ENCODE measurements at regions not wholly inside any gene's neighbourhood (a gene's known extent, or its start where the extent isn't known, plus 50 kb on each side); places are given as distances from the start of the nearest gene placed in this dataset.

DNA sequence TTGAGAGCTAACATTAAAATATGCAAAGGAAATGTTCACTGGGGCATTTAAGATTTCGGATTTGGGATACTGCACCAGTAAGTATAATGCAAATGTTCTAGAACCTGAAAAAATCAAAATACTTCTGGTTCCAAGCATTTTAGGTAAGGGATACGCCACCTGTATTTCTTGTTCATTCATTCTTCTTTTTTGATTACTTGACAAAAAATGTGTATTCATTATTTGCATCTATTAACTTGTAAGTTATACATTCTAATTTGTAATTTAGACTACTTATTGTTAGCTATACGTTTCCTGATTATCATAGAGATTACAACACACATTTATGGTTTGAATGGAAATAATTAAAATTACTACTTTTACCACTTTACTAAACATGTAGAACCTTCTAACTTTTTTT, 486.9 kb downstream of the SOX5 start:
- Histone ChIP-seq H3K4me3 (no peak overlapping the region), H3K36me3 (no peaks in the 10 kb centered on the region), H3K27ac (no peak overlapping the region), H3K4me1 (no peaks in the 10 kb centered on the region), H3K27me3 (no peaks in the 10 kb centered on the region), H3K9me3 (peaks cover 0 to 18% (median 6%) of the 10 kb centered on the region in 3 donors)
- DNase-seq = no peak
- TF ChIP-seq, protein P1, sequence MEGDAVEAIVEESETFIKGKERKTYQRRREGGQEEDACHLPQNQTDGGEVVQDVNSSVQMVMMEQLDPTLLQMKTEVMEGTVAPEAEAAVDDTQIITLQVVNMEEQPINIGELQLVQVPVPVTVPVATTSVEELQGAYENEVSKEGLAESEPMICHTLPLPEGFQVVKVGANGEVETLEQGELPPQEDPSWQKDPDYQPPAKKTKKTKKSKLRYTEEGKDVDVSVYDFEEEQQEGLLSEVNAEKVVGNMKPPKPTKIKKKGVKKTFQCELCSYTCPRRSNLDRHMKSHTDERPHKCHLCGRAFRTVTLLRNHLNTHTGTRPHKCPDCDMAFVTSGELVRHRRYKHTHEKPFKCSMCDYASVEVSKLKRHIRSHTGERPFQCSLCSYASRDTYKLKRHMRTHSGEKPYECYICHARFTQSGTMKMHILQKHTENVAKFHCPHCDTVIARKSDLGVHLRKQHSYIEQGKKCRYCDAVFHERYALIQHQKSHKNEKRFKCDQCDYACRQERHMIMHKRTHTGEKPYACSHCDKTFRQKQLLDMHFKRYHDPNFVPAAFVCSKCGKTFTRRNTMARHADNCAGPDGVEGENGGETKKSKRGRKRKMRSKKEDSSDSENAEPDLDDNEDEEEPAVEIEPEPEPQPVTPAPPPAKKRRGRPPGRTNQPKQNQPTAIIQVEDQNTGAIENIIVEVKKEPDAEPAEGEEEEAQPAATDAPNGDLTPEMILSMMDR (IDR thresholded peaks at IDR 0.05) = no peak
- intact Hi-C loops (cut with DNase I; ENCODE audit: low total_unique reads) = no loop called here

DNA sequence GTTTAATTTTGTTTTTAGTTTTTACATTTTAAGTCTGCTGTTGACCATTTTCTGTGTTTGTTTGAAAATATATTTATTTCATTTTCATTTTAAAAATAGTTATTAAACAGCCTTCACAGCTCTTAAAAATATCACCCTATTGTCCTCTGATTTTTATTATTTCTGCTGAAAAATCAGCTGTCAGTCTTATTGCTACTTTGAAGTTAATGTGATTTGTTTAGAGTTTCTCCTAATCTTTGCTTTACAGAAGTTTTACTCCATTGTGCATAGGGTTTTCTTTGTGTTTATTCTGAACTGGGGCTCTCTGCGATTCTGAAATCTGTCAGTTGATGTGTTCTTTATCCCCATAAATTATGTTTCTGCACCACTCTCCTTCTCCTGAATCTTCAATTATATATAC, 486.3 kb downstream of the SOX5 start:
- H3K9me3 ChIP-seq = peaks cover 0 to 18% (median 6%) of the 10 kb centered on the region in 3 donors
- no peaks in the 10 kb centered on the region for H3K27me3 ChIP-seq
- no peak overlapping the region for H3K27ac ChIP-seq
- no peak overlapping the region for H3K4me3 ChIP-seq
- DNase-seq = no peak
- no peaks in the 10 kb centered on the region for H3K4me1 ChIP-seq
- no peaks in the 10 kb centered on the region for H3K36me3 ChIP-seq
- intact Hi-C loops (cut with DNase I; ENCODE audit: low total_unique reads) = no loop called here
- TF ChIP-seq, protein P1 (IDR thresholded peaks at IDR 0.05) = no peak

DNA sequence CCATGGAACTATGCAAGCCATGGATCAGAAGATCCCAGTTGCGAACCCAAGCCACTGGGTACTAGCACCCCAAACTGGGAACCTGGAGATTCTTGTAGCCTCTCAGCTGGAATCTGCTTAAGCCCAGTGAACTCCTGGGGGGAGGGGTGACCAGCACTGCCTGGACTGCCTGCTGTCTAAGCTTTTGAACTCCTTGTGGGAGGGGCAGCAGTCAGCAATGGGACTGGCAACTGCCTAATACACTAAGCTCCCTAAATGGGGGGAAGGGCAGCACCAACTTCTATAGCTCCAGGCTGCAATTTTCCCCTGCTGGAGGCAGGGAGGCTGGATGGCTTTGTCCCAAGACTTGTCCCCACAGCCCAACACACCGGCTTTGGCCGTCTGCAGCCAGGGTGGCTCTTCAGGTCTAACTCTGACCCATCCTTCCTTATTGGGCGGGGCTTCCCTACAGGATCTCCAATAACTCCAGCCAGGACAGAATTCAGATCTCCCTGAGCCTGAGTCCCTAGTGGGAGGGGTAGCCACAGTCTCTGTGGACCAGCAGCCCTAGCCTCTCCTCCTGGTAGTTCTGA, 485.1 kb downstream of the SOX5 start:
- no peak for DNase-seq

DNA sequence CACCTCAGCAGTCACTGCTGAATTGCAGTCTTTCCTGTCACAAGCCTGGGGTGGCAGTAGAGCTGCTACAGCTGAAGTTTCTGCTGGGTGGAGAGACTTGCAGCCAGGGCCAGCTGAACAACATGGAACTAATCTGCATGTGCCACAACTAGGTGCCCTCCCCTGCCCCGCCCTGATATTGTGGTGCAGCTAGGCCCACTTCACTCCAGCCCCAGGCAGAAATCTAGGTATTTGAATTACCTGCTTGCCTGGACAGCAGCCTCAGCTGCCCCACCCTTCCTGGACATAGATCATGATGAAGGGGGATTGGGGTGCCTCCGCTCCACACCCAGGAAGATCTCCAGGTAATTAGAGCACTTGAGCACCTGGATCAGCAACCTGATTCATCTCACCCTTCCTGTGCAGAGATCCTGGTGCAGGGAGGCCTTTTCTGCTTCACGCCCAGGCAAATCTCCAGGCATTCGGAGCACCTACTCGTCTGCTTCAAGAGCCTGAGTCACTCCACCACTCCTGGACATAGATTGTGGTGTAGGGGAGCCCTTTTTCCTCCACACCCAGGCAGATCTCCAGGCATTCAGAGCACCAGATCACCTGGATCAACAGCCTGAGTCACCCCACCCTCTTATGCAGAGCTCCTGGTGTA, 477.0 kb downstream of the SOX5 start:
- Histone ChIP-seq H3K4me1 (no peaks in the 10 kb centered on the region), H3K27me3 (no peaks in the 10 kb centered on the region), H3K27ac (no peak overlapping the region), H3K9me3 (peaks cover 0 to 8% (median 0%) of the 10 kb centered on the region in 3 donors), H3K36me3 (no peaks in the 10 kb centered on the region), H3K4me3 (no peak overlapping the region)
- intact Hi-C loops (cut with DNase I; ENCODE audit: low total_unique reads) = no loop called here
- TF ChIP-seq, protein P1 (IDR thresholded peaks at IDR 0.05) = no peak
- DNase-seq = no peak

More for the DNA sequence above, 485.1 kb downstream of the SOX5 start:
- H3K9me3 ChIP-seq = peaks cover 0 to 18% (median 6%) of the 10 kb centered on the region in 3 donors
- H3K27me3 ChIP-seq = no peaks in the 10 kb centered on the region
- intact Hi-C loops (cut with DNase I; ENCODE audit: low total_unique reads) = no loop called here
- H3K27ac ChIP-seq = no peak overlapping the region
- H3K4me3 ChIP-seq = no peak overlapping the region
- TF ChIP-seq, protein P1 (IDR thresholded peaks at IDR 0.05) = no peak
- no peaks in the 10 kb centered on the region for H3K36me3 ChIP-seq
- H3K4me1 ChIP-seq = no peaks in the 10 kb centered on the region

DNA sequence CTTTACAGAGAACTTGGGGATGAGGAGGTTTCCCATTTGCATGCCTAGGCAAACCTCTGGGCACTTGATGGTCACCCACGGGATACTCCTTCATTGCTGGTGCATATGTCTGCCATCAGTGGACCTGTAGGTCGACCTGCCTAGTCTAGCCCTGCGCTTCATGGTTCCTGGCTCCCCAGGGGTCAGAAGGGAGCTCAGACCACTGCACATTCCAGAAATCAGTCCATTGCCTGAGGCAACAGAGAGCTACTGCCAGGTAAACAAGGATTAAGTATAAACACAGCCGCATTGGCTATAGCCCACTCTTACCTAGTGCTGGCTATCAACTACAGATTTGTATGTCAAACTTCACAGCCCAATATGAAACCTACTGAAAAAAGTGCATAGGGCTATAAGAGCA, 476.4 kb downstream of the SOX5 start:
- intact Hi-C loops (cut with DNase I; ENCODE audit: low total_unique reads) = no loop called here
- no peaks in the 10 kb centered on the region for H3K4me1 ChIP-seq
- H3K9me3 ChIP-seq = peaks cover 0 to 8% (median 0%) of the 10 kb centered on the region in 3 donors
- no peak overlapping the region for H3K27ac ChIP-seq
- TF ChIP-seq, protein P1 (IDR thresholded peaks at IDR 0.05) = no peak
- no peaks in the 10 kb centered on the region for H3K36me3 ChIP-seq
- DNase-seq = no peak
- no peak overlapping the region for H3K4me3 ChIP-seq
- H3K27me3 ChIP-seq = no peaks in the 10 kb centered on the region

Measured in tibial artery (tissue), 4 donors.